Cardiac muscle cell (in vitro differentiated cells and primary cell): ENCODE measurements at regions not wholly inside any gene's neighbourhood (a gene's known extent, or its start where the extent isn't known, plus 50 kb on each side); places are given as distances from the start of the nearest gene placed in this dataset.

Experiments used
- DNase-seq, 2 donors: peaks; one replicate each; pipeline versions ENCODE4 v3.0.0 to v3.0.0-alpha.2; 2010 to 2017; ENCODE audit warnings: low read depth in 1 of 2, low spot score in 1 of 2
- H3K27ac ChIP-seq: fragments of 200-600 bp; sonication (generic); 2 replicates; pipeline ENCODE4 v1.5.1; 2016
- H3K27me3 ChIP-seq: fragments of 200-600 bp; sonication (generic); 2 replicates; pipeline ENCODE4 v1.6.0; 2016; ENCODE audit warnings: control low read depth
- H3K36me3 ChIP-seq: fragments of 200-600 bp; sonication (generic); 2 replicates; pipeline ENCODE4 v1.5.1; 2016; ENCODE audit warnings: control low read depth
- H3K4me1 ChIP-seq: fragments of 200-600 bp; sonication (generic); 2 replicates; pipeline ENCODE4 v1.8.1; 2017; ENCODE audit warnings: low read depth, mild to moderate bottlenecking, mixed run types
- H3K4me3 ChIP-seq: fragments of 200-600 bp; sonication (generic); 2 replicates; pipeline ENCODE4 v1.5.1; 2016; ENCODE audit warnings: mild to moderate bottlenecking
- H3K9me3 ChIP-seq: fragments of 200-600 bp; sonication (generic); 2 replicates; pipeline ENCODE4 v1.5.1; 2017; ENCODE audit warnings: low read depth, mild to moderate bottlenecking, control low read depth
- CTCF ChIP-seq: IDR thresholded peaks from 2 replicates; pipeline ENCODE4 v1.5.1; 2012; ENCODE audit warnings: low read depth, mild to moderate bottlenecking, low read length

GRCh38 chr10:43891241-43891640 lies 242.6 kb upstream of the ZNF32 start:
- Histone ChIP-seq H3K4me3 (no peak overlapping the region), H3K27ac (no peak overlapping the region), H3K9me3 (no peaks in the 10 kb centered on the region), H3K36me3 (no peaks in the 10 kb centered on the region), H3K27me3 (no peaks in the 10 kb centered on the region), H3K4me1 (peaks cover 6% of the 10 kb centered on the region)
- no peak for DNase-seq
- no peak for TF ChIP-seq CTCF

GRCh38 chr10:43890124-43890523 lies 241.4 kb upstream of the ZNF32 start:
- Histone ChIP-seq H3K9me3 (no peaks in the 10 kb centered on the region), H3K4me3 (no peak overlapping the region), H3K27me3 (no peaks in the 10 kb centered on the region), H3K36me3 (no peaks in the 10 kb centered on the region), H3K27ac (no peak overlapping the region), H3K4me1 (peaks cover 6% of the 10 kb centered on the region)
- no peak for TF ChIP-seq CTCF
- DNase-seq = peak in 1 of 2 donors; percentile 49

- H3K4me1 ChIP-seq = peaks cover 6% of the 10 kb centered on the region
- no peak overlapping the region for H3K27ac ChIP-seq
- no peaks in the 10 kb centered on the region for H3K27me3 ChIP-seq
- no peaks in the 10 kb centered on the region for H3K9me3 ChIP-seq
- no peak overlapping the region for H3K4me3 ChIP-seq
- DNase-seq = peak in 1 of 2 donors; percentile 77
- no peak for TF ChIP-seq CTCF
- no peaks in the 10 kb centered on the region for H3K36me3 ChIP-seq
These were observed 239.9 kb upstream of the ZNF32 start for GRCh38 chr10:43888586-43888985.

GRCh38 chr10:43885842-43886241 lies 237.2 kb upstream of the ZNF32 start:
- Histone ChIP-seq H3K36me3 (no peaks in the 10 kb centered on the region), H3K9me3 (no peaks in the 10 kb centered on the region), H3K27me3 (no peaks in the 10 kb centered on the region), H3K4me1 (no peaks in the 10 kb centered on the region), H3K4me3 (no peak overlapping the region), H3K27ac (no peak overlapping the region)
- no peak for DNase-seq
- TF ChIP-seq CTCF = no peak

- Histone ChIP-seq H3K36me3 (no peaks in the 10 kb centered on the region), H3K27ac (no peak overlapping the region), H3K9me3 (no peaks in the 10 kb centered on the region), H3K4me3 (no peak overlapping the region), H3K27me3 (no peaks in the 10 kb centered on the region), H3K4me1 (no peaks in the 10 kb centered on the region)
- no peak for DNase-seq
- no peak for TF ChIP-seq CTCF
These were observed 236.6 kb upstream of the ZNF32 start for GRCh38 chr10:43885252-43885651.
